HCT116 (cell line): ENCODE measurements at regions not wholly inside any gene's neighbourhood (a gene's known extent, or its start where the extent isn't known, plus 50 kb on each side); places are given as distances from the start of the nearest gene placed in this dataset.

ENCODE experiments used
- ATAC-seq: fragments of 200-7000 bp; cut with Tn5 transposase; 2 replicates; pipeline ENCODE4 v1.9.1; 2020; ENCODE audit warnings: mild to moderate bottlenecking, moderate library complexity
- BruUV-seq: library from RNA; stranded (reverse); fragments of 400-500 nt; replicated peaks from 2 replicates; lab custom pipeline; 2021; lab: Mats Ljungman, UMichigan
- CTCF ChIA-PET: fragments of 300-600 bp; sonication (Branson Sonifier 250); formaldehyde crosslinking; loops from one replicate; lab custom pipeline; 2021; ENCODE audit warnings: antibody characterized with exemption; lab: Charles Lee
- POLR2A ChIA-PET: fragments of 300-600, 350-600 bp; sonication (Branson Sonifier 250); formaldehyde crosslinking; loops from one replicate; lab custom pipeline; 2021; ENCODE audit warnings: antibody characterized with exemption; lab: Charles Lee
- RAD21 ChIA-PET, 2 experiments: fragments of 300-600 bp; sonication (Branson Sonifier 250); formaldehyde crosslinking; loops; one replicate each; lab custom pipeline; 2023; ENCODE audit warnings: low total read pairs in 2 of 2; ENCODE audit not compliant: uncharacterized antibody in 2 of 2, unreplicated experiment in 2 of 2, low non-redundant PET in 1 of 2; lab: Charles Lee
- DNase-seq: peaks from one replicate; pipeline ENCODE4 v3.0.0-alpha.2; 2010; ENCODE audit warnings: low read depth, low spot score
- H2AFZ ChIP-seq: fragments of 200-600 bp; shearing (Covaris generic), sonication (generic); 2 replicates; pipeline ENCODE4 v1.6.1; 2017; ENCODE audit warnings: low read depth, mixed run types, mixed read lengths, antibody characterized with exemption, low read length; ENCODE audit not compliant: poor library complexity, severe bottlenecking
- H3K27ac ChIP-seq: 2 replicates; pipeline ENCODE4 v1.5.1; 2012; ENCODE audit warnings: low read depth, low read length
- H3K27me3 ChIP-seq: fragments of 200-600 bp; sonication (generic); 2 replicates; pipeline ENCODE4 v1.6.1; 2016; ENCODE audit warnings: mixed run types, low read length, mixed read lengths; ENCODE audit not compliant: insufficient read depth
- H3K36me3 ChIP-seq, 2 experiments: fragments of 200-500 bp in 1 of 2; fragments of 200-600 bp in 1 of 2; sonication (Bioruptor generic) in 1 of 2; sonication (generic) in 1 of 2; 2 replicates each; pipeline versions ENCODE4 v1.5.1 to v1.6.1; 2014 to 2016; ENCODE audit warnings: low read length in 2 of 2, inconsistent platforms in 1 of 2, mixed read lengths in 1 of 2, mixed run types in 1 of 2; ENCODE audit not compliant: insufficient read depth in 2 of 2, control insufficient read depth in 1 of 2
- H3K4me1 ChIP-seq, 2 experiments: fragments of 200-600 bp in 1 of 2; sonication (generic) in 1 of 2; 2 replicates each; pipeline versions ENCODE4 v1.5.1 to v1.6.1; 2012 to 2017; ENCODE audit warnings: low read length in 2 of 2, inconsistent platforms in 1 of 2, mild to moderate bottlenecking in 1 of 2, mixed read lengths in 1 of 2, mixed run types in 1 of 2, moderate library complexity in 1 of 2; ENCODE audit not compliant: insufficient read depth in 2 of 2, control insufficient read depth in 1 of 2
- H3K4me2 ChIP-seq: fragments of 200-600 bp; sonication (generic); 2 replicates; pipeline ENCODE4 v1.6.1; 2017; ENCODE audit warnings: mixed run types, low read length, mixed read lengths
- H3K4me3 ChIP-seq, 2 experiments: fragments of 200-600 bp in 1 of 2; sonication (generic) in 1 of 2; replicated peaks in 1 of 2; 2 replicates each; pipeline ENCODE4 v1.5.1; 2011 to 2016; ENCODE audit warnings: low read length in 2 of 2, control low read depth in 1 of 2, low read depth in 1 of 2, mild to moderate bottlenecking in 1 of 2, mixed read lengths in 1 of 2, mixed run types in 1 of 2
- H3K79me2 ChIP-seq: fragments of 200-600 bp; sonication (generic); 2 replicates; pipeline ENCODE4 v1.6.1; 2017; ENCODE audit warnings: mild to moderate bottlenecking, mixed run types, low read length, moderate library complexity, mixed read lengths; ENCODE audit not compliant: insufficient read depth
- H3K9ac ChIP-seq: fragments of 200-600 bp; sonication (generic); 2 replicates; pipeline ENCODE4 v1.6.1; 2016; ENCODE audit warnings: low read length, mixed read lengths
- H3K9me2 ChIP-seq: fragments of 200-600 bp; sonication (generic), shearing (Covaris generic); 2 replicates; pipeline ENCODE4 v1.6.1; 2017; ENCODE audit warnings: mixed run types, mild to moderate bottlenecking, moderate library complexity; ENCODE audit not compliant: insufficient read depth
- H3K9me3 ChIP-seq, 2 experiments: fragments of 200-500 bp in 1 of 2; fragments of 200-600 bp in 1 of 2; sonication (Bioruptor generic) in 1 of 2; sonication (generic) in 1 of 2; 2 replicates each; pipeline ENCODE4 v1.6.1; 2014 to 2017; ENCODE audit warnings: low read length in 2 of 2, mixed read lengths in 2 of 2, inconsistent platforms in 1 of 2, low read depth in 1 of 2, mild to moderate bottlenecking in 1 of 2, mixed run types in 1 of 2, moderate library complexity in 1 of 2; ENCODE audit not compliant: control insufficient read depth in 1 of 2, insufficient read depth in 1 of 2
- H4K20me1 ChIP-seq: fragments of 200-600 bp; sonication (generic), shearing (Covaris generic); 2 replicates; pipeline ENCODE4 v1.6.1; 2017; ENCODE audit warnings: mixed run types, mild to moderate bottlenecking, moderate library complexity; ENCODE audit not compliant: insufficient read depth
- ELF1 ChIP-seq: IDR thresholded peaks from 2 replicates; pipeline ENCODE4 v1.6.1; 2012; ENCODE audit warnings: low read depth, borderline replicate concordance
- EZH2 ChIP-seq: fragments of 200-600 bp; sonication (generic); IDR thresholded peaks from 2 replicates; pipeline ENCODE4 v1.6.1; 2017; ENCODE audit warnings: antibody characterized with exemption, mixed run types
- EZH2phosphoT487 ChIP-seq: fragments of 200-600 bp; IDR thresholded peaks from 2 replicates; pipeline ENCODE4 v1.6.1; 2018; ENCODE audit warnings: antibody characterized with exemption, borderline replicate concordance
- JUND ChIP-seq: IDR thresholded peaks from 2 replicates; pipeline ENCODE4 v1.6.1; 2012
- POLR2A ChIP-seq: IDR thresholded peaks from 2 replicates; pipeline ENCODE4 v1.7.0; 2011; ENCODE audit warnings: borderline replicate concordance; ENCODE audit not compliant: insufficient read depth, insufficient read length; ENCODE audit errors: extremely low read depth
- POLR2AphosphoS5 ChIP-seq: IDR thresholded peaks from 2 replicates; pipeline ENCODE4 v1.6.1; 2011; ENCODE audit warnings: mild to moderate bottlenecking, low read depth, low read length, moderate library complexity
- SP1 ChIP-seq: IDR thresholded peaks from 2 replicates; pipeline ENCODE4 v1.6.1; 2012; ENCODE audit warnings: low read depth
- SRF ChIP-seq: IDR thresholded peaks from 2 replicates; pipeline ENCODE4 v1.6.1; 2012; ENCODE audit warnings: low read depth
- TCF7L2 ChIP-seq: IDR thresholded peaks from 2 replicates; pipeline ENCODE4 v1.7.0; 2011; ENCODE audit warnings: borderline replicate concordance, inconsistent platforms; ENCODE audit not compliant: insufficient read depth, insufficient read length; ENCODE audit errors: extremely low read depth
- ZFX ChIP-seq: fragments of 450-650 bp; IDR thresholded peaks from 2 replicates; pipeline ENCODE4 v1.6.1; 2017
- intact Hi-C: fragments of 100-400 bp; cut with micrococcal nuclease; formaldehyde crosslinking; loops from 2 replicates; pipeline ENCODE4 v1.10.0; 2022
- TF ChIP-seq, protein P1 (sequence below): IDR thresholded peaks from 2 replicates; pipeline ENCODE4 v1.6.1; 2012
- TF ChIP-seq, protein P2 (sequence below): IDR thresholded peaks from 2 replicates; pipeline ENCODE4 v1.6.1; 2012; ENCODE audit warnings: low read depth
- TF ChIP-seq, protein P3 (sequence below), 3 experiments: fragments of 200-600 bp in 1 of 3; sonication (generic) in 1 of 3; IDR thresholded peaks in 2 of 3; conservative IDR thresholded peaks in 1 of 3; 2 replicates each; pipeline ENCODE4 v1.5.1; 2012 to 2017; ENCODE audit warnings: low read depth in 2 of 3, low read length in 2 of 3, antibody characterized with exemption in 1 of 3, borderline replicate concordance in 1 of 3, control low read depth in 1 of 3, mild to moderate bottlenecking in 1 of 3, mixed read lengths in 1 of 3, mixed run types in 1 of 3, moderate library complexity in 1 of 3; ENCODE audit not compliant: insufficient read depth in 1 of 3
- TF ChIP-seq, protein P4 (sequence below): IDR thresholded peaks from 2 replicates; pipeline ENCODE4 v1.6.1; 2011; ENCODE audit warnings: mild to moderate bottlenecking, low read length, moderate library complexity; ENCODE audit not compliant: insufficient replicate concordance; ENCODE audit errors: extremely low read depth

DNA sequence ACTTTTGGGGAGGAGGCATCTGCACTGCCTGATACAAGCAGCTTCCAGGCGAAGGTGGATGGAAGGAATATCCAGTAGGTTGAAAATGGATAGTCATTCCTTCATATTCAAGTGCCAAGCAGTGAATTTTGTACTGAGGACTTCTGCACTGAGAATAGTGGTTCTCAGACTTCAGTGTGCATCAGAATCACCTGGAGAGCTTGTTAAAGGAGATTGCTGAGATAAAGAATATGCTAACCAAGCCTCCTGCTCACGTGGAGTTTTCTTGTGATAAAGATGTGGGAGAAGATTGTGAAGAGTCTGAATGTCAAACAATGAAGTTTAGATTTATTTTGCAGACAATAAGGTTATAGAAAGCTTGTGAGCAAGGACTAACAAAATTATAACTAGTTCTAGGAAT is 97.8 kb downstream of the HFE start (continued):
- TF ChIP-seq, protein P1, sequence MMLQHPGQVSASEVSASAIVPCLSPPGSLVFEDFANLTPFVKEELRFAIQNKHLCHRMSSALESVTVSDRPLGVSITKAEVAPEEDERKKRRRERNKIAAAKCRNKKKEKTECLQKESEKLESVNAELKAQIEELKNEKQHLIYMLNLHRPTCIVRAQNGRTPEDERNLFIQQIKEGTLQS = no peak
- TF ChIP-seq POLR2A (no peak), EZH2 (no peak), ZFX (no peak), ELF1 (no peak)
- TF ChIP-seq, all 23 proteins: peak for 0

DNA sequence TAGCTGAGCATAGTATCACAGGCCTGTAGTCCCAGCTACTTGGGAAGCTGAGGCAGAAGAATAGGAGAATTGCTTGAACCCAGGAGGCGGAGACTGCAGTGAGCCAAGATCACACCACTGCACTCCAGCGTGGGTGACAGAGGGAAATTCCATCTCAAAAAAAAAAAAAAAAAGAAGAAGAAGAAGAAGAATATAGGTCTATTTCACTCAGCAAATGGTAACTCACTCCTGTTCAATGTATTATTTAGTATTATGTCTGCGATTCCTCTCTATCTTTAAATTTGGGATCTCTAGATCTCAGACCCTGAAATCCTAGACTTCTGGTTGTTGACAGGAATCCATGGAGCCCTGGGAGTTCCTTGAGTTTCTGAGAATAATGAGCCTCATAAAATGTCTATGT is 98.6 kb downstream of the HFE start:
- no peak overlapping the region for H3K9ac ChIP-seq
- H4K20me1 ChIP-seq = no peaks in the 10 kb centered on the region
- H3K79me2 ChIP-seq = no peaks in the 10 kb centered on the region
- peaks cover 13 to 27% of the 10 kb centered on the region in 2 experiments for H3K4me1 ChIP-seq
- H2AFZ ChIP-seq = no peak overlapping the region
- no TSS peak for BruUV-seq
- POLR2A ChIA-PET = interaction anchor here (1.0 to 4.4 kb wide), 4 partner anchors 13 to 145 kb away, joined by 3 to 32 read pairs (median 8); a partner anchor contains a TSS
- intact Hi-C loops = no loop called here
- H3K9me3 ChIP-seq = no peaks in the 10 kb centered on the region
- no peaks in the 10 kb centered on the region for H3K9me2 ChIP-seq
- no peaks in the 10 kb centered on the region for H3K27me3 ChIP-seq
- no peak overlapping the region for H3K27ac ChIP-seq
- no peaks in the 10 kb centered on the region for H3K36me3 ChIP-seq
- H3K4me3 ChIP-seq = no peak overlapping the region
- CTCF ChIA-PET = no interaction called here
- ATAC-seq (no peak), DNase-seq (no peak)
- RAD21 ChIA-PET = no interaction called here
- TF ChIP-seq POLR2AphosphoS5 = no peak
- TF ChIP-seq SP1 = no peak
- no peak for TF ChIP-seq ELF1
- no peak for TF ChIP-seq TCF7L2
- no peak for TF ChIP-seq EZH2phosphoT487
- TF ChIP-seq JUND = no peak
- TF ChIP-seq, protein P2, sequence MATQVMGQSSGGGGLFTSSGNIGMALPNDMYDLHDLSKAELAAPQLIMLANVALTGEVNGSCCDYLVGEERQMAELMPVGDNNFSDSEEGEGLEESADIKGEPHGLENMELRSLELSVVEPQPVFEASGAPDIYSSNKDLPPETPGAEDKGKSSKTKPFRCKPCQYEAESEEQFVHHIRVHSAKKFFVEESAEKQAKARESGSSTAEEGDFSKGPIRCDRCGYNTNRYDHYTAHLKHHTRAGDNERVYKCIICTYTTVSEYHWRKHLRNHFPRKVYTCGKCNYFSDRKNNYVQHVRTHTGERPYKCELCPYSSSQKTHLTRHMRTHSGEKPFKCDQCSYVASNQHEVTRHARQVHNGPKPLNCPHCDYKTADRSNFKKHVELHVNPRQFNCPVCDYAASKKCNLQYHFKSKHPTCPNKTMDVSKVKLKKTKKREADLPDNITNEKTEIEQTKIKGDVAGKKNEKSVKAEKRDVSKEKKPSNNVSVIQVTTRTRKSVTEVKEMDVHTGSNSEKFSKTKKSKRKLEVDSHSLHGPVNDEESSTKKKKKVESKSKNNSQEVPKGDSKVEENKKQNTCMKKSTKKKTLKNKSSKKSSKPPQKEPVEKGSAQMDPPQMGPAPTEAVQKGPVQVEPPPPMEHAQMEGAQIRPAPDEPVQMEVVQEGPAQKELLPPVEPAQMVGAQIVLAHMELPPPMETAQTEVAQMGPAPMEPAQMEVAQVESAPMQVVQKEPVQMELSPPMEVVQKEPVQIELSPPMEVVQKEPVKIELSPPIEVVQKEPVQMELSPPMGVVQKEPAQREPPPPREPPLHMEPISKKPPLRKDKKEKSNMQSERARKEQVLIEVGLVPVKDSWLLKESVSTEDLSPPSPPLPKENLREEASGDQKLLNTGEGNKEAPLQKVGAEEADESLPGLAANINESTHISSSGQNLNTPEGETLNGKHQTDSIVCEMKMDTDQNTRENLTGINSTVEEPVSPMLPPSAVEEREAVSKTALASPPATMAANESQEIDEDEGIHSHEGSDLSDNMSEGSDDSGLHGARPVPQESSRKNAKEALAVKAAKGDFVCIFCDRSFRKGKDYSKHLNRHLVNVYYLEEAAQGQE = no peak
- TF ChIP-seq, protein P3, sequence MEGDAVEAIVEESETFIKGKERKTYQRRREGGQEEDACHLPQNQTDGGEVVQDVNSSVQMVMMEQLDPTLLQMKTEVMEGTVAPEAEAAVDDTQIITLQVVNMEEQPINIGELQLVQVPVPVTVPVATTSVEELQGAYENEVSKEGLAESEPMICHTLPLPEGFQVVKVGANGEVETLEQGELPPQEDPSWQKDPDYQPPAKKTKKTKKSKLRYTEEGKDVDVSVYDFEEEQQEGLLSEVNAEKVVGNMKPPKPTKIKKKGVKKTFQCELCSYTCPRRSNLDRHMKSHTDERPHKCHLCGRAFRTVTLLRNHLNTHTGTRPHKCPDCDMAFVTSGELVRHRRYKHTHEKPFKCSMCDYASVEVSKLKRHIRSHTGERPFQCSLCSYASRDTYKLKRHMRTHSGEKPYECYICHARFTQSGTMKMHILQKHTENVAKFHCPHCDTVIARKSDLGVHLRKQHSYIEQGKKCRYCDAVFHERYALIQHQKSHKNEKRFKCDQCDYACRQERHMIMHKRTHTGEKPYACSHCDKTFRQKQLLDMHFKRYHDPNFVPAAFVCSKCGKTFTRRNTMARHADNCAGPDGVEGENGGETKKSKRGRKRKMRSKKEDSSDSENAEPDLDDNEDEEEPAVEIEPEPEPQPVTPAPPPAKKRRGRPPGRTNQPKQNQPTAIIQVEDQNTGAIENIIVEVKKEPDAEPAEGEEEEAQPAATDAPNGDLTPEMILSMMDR (IDR thresholded peaks at IDR 0.05 in 2 of 3, conservative IDR thresholded peaks at IDR 0.05 in 1 of 3; ENCODE audit: borderline replicate concordance in 1 of 3, insufficient read depth in 1 of 3, low read depth in 2 of 3, low read length in 2 of 3) = no peak
- TF ChIP-seq EZH2 = no peak
- TF ChIP-seq SRF = no peak
- TF ChIP-seq, protein P4, sequence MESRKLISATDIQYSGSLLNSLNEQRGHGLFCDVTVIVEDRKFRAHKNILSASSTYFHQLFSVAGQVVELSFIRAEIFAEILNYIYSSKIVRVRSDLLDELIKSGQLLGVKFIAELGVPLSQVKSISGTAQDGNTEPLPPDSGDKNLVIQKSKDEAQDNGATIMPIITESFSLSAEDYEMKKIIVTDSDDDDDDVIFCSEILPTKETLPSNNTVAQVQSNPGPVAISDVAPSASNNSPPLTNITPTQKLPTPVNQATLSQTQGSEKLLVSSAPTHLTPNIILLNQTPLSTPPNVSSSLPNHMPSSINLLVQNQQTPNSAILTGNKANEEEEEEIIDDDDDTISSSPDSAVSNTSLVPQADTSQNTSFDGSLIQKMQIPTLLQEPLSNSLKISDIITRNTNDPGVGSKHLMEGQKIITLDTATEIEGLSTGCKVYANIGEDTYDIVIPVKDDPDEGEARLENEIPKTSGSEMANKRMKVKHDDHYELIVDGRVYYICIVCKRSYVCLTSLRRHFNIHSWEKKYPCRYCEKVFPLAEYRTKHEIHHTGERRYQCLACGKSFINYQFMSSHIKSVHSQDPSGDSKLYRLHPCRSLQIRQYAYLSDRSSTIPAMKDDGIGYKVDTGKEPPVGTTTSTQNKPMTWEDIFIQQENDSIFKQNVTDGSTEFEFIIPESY = no peak
- TF ChIP-seq ZFX = no peak
- no peak overlapping the region for H3K4me2 ChIP-seq
